ENCODE measurements at regions not wholly inside any gene's neighbourhood (a gene's known extent, or its start where the extent isn't known, plus 50 kb on each side); places are given as distances from the start of the nearest gene placed in this dataset.

DNA sequence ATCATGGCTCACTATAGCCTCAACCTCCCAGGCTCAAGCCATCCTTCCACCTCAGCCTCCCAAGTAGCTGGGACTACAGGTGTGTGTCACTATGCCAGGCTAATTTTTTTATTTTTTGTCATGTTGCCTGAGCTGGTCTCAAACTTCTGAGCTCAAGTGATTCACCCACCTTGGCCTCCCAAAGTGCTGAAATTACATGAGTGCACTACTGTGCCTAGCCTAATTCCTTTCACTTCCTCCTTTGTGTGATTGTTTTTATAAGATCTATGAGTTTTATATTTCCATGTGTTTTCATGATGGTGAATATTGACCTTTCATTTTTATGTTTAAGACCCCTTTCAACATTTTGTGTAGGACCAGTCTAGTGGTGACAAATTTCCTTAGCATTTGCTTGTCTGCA lies 55.2 kb upstream of the IL12B start:
- no peak for FAIRE-seq
- DNase-seq (ENCODE audit: low spot score) = no peak

- DNase-seq (ENCODE audit: low spot score) (no peak), FAIRE-seq (no peak)
Measured at GRCh38 chr5:159386028-159386711, 55.9 kb upstream of the IL12B start.

DNA sequence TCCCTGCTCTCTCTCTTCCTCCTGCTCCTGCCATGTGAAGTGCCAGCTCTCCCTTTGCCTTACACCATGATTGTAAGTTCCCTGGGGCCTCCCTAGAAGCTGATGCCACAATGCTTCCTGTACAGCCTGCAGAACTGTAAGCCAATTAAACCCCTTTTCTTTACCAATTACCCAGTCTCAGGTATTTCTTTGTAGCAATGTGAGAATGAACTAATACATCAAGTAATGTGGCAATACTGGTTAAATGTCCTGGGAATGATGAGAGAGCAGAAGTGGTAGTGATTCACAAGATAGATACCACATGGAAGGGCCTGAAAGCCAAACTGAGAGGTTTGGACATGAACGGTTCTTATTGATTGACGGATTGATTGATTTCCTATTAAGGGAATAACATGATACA lies 62.6 kb upstream of the IL12B start:
- FAIRE-seq (no peak), DNase-seq (ENCODE audit: low spot score) (no peak)

DNA sequence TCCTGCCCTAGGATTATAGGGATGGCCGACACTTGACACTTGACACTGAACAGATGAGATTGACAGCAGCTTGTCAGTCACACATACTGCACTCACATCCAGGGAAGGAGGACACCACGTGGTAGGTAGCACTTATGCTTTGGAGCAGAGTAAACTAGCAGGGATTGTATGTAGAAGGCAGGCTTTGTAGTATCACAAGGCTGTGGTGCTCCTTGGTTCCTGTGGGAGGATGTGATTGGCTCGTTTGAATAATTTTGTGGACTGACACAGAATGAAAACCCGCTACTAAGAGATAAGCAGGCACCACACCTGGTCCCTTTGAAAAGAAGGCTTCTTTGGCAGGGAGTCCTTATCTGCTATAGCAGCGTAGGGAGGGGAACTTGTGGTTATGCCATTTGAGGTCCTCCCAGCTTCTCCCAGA lies 63.6 kb upstream of the IL12B start:
- DNase-seq (ENCODE audit: low spot score) (no peak), FAIRE-seq (no peak)

DNA sequence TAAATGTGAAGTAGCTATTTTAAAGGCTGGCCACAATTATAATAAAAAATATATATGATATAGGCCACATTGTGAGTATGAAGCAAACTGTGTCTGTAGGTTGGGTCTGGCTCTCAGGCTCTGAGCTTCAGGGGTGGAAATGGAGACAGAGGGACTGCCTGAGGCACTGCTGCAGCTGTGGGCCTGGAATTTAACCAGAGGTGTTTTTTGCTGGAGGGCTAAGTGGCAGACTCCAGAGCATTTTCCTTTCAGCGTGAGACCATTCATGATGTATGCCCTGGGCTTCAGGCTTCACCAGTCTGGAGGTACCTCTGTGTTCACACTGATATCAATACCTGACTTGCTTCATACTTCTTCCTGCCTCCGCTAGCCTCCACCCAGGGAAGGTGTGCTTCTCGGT lies 64.9 kb upstream of the IL12B start:
- FAIRE-seq (no peak), DNase-seq (ENCODE audit: low spot score) (no peak)

- DNase-seq (ENCODE audit: low spot score) = no peak
- FAIRE-seq = no peak
Measured at GRCh38 chr5:159398936-159399335, 68.6 kb upstream of the IL12B start.

DNA sequence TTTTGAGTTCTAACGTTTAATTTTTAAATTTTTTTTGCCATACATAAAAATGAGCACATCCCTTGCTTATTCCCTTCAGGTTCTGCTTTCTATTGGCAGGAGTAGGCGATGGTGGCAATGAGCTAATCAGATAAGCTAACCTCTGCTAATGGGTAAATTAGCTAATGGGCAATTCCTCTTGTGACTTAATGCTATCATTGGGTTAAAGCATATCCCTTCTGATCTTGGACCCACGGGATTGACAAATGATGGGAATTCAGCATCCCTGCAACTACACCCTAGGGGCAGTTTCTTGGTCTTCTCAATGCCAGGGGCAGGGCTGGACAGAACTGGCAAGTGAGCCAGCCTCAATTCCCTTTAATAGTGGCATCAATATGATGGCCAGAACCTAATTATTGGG lies 70.2 kb upstream of the IL12B start:
- no peak for DNase-seq (ENCODE audit: low spot score)

GRCh38 chr5:159402311-159402710 lies 72.0 kb upstream of the IL12B start:
- DNase-seq (ENCODE audit: low spot score) = peak; percentile 83
- peak; percentile 46 for FAIRE-seq

More for the DNA sequence above, 70.2 kb upstream of the IL12B start:
- no peak for FAIRE-seq

- FAIRE-seq (no peak), DNase-seq (ENCODE audit: low spot score) (no peak)
Measured at GRCh38 chr5:159402856-159403255, 72.6 kb upstream of the IL12B start.

GRCh38 chr5:159403906-159404681 lies 73.8 kb upstream of the IL12B start:
- DNase-seq (ENCODE audit: low spot score) (peak; percentile 55), FAIRE-seq (no peak)

- FAIRE-seq (no peak), DNase-seq (ENCODE audit: low spot score) (no peak)
Measured at GRCh38 chr5:159405611-159406031, 75.3 kb upstream of the IL12B start.

- FAIRE-seq = no peak
- DNase-seq (ENCODE audit: low spot score) = no peak
Measured at GRCh38 chr5:159406571-159406970, 76.3 kb upstream of the IL12B start.

GRCh38 chr5:159409801-159410200 lies 79.5 kb upstream of the IL12B start:
- FAIRE-seq = no peak

DNA sequence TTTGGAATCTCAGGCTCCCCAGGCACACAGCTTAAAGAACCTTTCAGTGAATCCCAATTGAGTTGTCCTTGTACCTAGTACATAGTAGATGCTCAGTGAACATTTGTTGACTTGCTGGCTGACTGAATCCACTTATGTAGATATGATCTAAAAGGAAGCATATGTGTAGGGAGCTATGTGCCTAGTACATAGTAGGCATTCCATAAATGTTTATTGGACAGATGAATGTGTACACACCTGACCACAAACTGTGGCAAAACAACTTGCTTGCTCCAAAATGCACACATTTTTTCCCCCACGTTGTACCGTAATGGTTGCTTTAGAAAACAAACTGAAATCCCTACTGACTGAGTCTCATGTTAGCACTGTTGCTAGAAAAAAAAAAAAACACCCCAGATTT lies 80.2 kb upstream of the IL12B start:
- DNase-seq (ENCODE audit: low spot score) = no peak

More at GRCh38 chr5:159409801-159410200, 79.5 kb upstream of the IL12B start:
- DNase-seq (ENCODE audit: low spot score) = no peak

DNA sequence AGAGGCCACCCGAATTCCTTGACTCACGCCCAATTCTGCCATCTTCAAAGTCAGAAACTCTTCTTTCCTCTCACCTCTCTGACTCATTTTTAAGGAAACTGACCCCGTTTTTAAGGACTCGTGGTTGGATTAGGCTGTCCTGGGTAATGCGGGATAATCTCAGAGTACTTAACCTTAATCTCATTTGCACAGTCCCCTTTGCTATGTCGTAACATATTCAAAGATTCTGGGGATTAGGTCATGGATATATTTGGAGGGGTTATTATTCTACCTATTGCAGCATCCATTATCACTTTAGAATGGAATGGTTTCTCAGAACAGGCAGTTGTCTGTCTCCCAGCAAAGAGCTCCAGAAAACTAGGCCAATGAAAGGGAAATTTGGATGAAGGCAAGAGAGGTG lies 80.8 kb upstream of the IL12B start:
- DNase-seq (ENCODE audit: low spot score) (peak; percentile 12), FAIRE-seq (no peak)

More for the DNA sequence above, 80.2 kb upstream of the IL12B start:
- FAIRE-seq = no peak

- FAIRE-seq (no peak), DNase-seq (ENCODE audit: low spot score) (no peak)
Measured at GRCh38 chr5:159412284-159413046, 82.2 kb upstream of the IL12B start.

DNA sequence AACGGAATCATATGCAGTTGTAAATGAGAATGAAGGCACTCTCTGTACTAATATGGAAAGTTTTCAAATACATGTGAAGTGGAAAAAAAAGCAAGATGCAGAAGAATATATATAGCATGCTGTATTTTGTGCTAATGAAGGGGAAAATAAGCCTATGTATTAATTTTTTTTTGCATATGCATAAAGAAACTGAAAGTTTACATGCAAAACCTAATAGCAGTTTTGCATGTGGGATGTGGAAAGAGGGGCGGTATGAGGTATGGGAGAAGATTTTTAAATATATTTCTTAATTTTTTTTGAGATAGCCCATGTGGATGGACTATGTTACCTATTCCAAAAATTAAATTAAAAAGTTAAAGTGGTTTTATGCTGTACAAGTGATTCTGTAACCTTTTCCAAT lies 83.7 kb upstream of the IL12B start:
- FAIRE-seq (no peak), DNase-seq (ENCODE audit: low spot score) (no peak)

DNA sequence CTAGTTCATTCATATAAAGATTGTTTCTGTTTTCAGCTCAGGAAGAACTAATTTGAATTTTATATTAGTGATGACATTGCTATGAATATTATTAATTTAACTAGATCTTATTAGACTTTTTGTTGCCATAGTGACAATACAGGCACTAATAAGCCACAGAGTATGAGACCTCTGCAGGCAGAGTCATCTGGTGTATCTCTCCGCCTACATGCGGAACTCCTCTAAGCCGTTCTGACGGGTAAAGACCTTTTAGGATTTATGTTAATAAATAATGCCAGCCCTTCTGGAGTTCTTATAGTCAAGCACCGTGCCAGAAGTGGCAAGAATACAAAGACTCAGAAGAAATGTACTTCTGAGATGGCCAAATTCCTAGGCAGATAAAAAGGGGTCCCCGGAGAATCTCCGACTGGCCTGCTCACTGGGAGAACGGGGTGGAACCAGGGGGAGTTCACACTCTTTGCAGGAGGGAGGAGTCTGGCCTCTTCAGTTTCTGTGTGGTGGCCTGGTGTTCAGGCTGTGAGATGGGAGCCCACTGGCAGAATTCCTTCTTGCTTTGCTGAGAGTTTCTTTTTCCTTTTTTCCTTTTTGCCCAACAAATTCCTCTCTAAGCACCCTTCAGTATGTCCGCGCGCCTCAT lies 85.1 kb upstream of the IL12B start:
- FAIRE-seq (no peak), DNase-seq (ENCODE audit: low spot score) (no peak)

- no peak for FAIRE-seq
- DNase-seq (ENCODE audit: low spot score) = no peak
Measured at GRCh38 chr5:159416438-159416837, 86.2 kb upstream of the IL12B start.

- FAIRE-seq = no peak
Measured at GRCh38 chr5:159417170-159417569, 86.9 kb upstream of the IL12B start.

GRCh38 chr5:159419576-159419975 lies 89.3 kb upstream of the IL12B start:
- no peak for FAIRE-seq
- no peak for DNase-seq (ENCODE audit: low spot score)

More at GRCh38 chr5:159417170-159417569, 86.9 kb upstream of the IL12B start:
- no peak for DNase-seq (ENCODE audit: low spot score)

- DNase-seq (ENCODE audit: low spot score) (no peak), FAIRE-seq (no peak)
Measured at GRCh38 chr5:159420940-159421339, 90.7 kb upstream of the IL12B start.

All from urothelium cell line (cell line).